Activated T-helper 1 cell treated with Interleukin-2 at 50 U/mL for 16 hours (primary cell): ENCODE measurements at regions not wholly inside any gene's neighbourhood (a gene's known extent, or its start where the extent isn't known, plus 50 kb on each side); places are given as distances from the start of the nearest gene placed in this dataset.

Experiments used
- DNase-seq: peaks from one replicate; pipeline ENCODE4 v3.0.0-alpha.2; 2020; ENCODE audit warnings: low read depth

DNA sequence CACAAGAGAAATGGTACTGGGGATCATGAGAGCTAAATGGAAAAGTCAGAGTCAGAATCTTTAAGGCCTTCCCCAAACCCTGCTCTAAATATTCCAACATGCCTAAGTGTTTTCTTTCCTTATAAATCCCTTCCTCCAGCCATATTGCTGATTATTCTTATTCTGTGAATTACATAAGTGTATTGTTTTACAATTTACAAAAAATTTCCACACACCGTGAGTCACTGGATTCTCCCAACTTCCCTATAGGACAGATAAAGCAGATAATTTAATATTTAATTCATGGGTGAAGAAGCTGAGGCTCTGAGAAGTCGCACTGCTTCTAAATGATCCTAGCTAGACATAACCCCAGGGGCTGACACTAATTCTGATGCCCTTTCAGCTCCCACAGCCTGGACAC is 243.3 kb upstream of the JUN start:
- DNase-seq, result no peak

DNA sequence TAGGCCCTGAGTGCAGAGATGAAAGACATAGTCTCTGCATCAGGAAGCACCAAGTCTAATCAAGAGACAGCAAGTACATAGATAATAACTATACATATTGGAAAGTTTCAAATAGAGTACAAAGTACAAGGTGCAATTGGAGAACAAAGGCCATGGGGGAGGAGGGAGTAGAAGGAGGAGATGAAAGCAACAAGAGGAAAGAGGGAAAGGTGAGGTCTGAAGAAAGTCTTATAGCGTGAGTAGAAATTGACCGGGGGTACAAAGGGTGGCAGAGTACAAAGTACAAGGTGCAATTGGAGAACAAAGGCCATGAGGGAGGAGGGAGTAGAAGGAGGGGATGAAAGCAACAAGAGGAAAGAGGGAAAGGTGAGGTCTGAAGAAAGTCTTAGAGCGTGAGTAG is 244.2 kb upstream of the JUN start:
- no peak for DNase-seq

DNA sequence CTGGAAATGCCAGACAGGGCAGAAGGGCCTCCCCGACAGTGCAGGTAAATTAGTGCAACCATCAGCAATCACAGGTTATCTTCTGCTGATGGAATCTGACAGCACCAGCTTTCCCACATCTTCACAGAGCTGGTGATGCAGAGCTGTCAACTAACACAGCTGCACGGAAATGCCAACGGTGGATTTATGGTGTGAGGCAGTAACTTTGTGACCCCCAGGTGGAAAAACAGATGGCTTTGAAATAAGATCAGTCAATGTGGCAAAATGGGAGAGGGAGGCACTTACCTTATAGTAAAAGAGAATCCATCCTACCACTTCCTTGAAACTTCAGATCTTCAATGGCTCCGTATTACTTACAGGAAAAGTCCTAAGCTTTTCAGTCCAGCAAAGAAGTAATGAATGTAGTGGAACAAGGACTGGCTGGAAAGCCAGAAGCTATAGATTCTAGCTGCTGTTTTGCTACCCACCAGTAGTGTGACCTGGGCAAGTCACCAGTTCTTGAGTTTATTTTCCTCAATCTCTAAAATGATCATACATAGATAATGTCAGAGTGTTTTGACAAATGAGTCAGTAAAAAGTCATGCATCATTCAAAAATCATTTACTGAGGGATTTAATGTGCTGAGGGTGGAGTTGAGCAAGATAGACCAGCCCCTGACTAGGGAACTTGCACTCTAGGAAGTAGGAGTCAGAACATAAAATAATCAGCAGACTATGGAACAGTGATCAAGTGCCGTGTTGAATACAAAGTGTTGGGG is 245.7 kb upstream of the JUN start:
- no peak for DNase-seq

DNA sequence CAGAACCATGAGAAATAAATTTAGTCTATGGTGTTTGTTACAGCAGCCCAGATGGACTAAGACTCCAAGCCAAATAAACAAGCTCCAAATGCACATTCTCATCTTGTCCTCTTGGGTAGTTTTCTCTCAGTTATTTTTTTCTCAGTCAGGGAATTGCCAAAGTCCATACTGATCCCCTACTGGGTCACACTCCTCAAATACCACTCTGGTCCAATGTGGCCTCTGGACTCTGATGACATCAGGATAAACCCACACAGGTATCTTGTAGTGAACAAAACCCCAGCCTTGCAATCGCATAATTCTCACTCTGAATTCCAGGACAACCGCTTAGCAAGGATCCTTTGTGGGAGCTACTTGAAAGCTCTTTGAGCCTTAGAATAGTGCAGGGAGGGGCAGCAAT is 248.4 kb upstream of the JUN start:
- DNase-seq, result no peak

DNA sequence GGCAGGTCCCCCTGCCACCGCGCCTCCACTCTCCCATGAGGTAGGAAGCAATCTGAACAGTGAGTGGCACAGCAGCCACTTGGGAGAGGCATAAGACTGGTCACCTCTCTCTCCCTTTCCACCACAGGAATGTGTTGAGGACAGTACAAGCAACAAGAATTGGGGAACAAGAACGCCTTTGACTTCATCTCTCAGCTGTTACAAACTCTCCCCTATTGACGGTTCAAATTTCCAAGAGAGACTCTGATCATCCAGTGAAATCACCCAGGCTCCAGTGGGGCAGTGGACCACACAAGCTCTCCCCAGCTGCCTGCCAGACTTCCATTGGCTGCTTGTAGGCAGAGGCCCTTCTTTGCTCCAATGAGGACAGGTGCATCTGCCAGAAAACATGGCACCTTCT is 249.9 kb upstream of the JUN start:
- no peak for DNase-seq

DNA sequence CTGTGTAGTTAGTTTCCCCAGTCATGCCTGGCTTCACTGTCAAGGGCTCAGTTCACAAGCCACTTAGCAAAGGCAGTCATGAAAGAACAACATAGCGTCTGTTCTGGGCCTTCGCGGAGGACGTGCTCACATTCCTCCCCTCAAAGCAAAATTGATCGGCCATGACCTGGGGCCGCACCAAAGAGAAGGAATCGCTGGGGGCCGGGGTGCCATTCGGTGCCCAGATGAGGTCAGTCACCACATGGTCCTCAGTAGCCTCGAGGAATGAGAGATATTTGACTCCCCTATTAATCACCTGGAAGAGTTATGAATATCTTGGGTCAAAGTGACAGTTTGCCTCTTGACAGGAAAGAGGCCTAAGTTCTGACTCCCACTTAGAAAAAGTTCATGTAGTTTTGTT is 251.1 kb upstream of the JUN start:
- no peak for DNase-seq

DNA sequence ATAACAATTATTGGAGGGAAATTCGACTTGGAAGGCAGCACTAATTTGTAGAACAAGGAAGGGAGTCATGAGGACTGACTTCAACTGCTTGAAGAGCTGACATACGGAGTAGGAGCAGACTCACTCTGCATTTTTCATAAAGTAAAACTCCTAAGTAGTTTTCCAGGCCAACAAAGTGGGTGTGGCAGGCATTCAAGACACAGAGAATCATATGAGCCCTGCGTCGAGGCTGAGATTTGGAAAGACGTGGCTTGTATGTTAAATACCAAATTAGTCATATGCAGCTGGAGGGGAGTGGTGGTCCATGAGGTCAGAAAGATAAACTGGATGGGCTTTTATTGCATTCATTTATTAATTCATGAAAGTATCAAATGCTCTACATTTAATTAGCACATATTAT is 255.7 kb upstream of the JUN start:
- no peak for DNase-seq

DNA sequence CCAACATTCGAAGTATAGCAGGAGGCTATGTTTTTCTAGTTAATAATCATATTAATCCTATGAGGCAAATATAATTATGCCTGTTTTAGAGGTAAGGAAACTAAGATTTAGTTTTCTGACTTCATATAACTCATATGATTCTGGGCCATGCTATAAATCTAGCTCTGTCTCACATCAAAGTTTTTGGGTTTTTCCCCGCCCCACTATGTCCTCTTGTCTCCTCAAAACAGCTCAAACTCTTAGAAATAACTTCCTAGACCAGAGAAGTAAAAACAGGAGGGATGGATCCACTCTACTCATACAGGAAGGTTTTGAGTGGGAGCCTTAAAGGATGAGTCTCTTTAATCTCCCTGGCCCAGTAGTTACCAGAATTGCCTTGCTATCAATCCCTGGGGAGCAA is 256.4 kb upstream of the FGGY start:
- no peak for DNase-seq

DNA sequence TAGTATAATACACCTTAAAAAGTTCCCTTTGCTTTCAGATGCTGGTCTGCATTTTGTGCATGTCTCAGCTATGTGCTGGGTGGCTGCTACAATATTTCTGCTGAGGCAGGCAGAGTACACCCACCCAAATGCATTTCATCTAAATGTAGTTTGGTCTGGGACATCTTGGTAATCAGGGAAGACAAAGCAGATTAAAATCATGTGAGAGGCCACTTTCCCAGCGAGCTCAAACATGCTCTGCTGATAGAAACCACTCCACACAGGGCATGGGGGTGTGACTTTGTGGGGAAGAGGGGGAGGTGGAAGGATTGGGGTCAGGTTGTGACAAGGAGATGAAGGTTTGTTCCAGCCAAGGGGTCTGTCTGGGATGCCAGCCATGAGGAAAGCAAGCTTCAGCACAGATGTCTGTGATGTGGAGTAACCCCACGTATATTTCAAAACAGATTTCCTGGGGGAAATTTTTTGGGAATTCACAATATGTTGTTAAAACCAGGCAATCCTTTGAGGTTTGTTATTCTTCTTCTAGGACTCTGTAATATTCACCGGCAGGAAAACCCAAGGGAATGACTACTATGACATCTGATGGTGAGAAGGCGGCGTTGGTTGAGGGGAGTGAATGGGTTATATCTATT is 255.1 kb upstream of the FGGY start:
- no peak for DNase-seq

DNA sequence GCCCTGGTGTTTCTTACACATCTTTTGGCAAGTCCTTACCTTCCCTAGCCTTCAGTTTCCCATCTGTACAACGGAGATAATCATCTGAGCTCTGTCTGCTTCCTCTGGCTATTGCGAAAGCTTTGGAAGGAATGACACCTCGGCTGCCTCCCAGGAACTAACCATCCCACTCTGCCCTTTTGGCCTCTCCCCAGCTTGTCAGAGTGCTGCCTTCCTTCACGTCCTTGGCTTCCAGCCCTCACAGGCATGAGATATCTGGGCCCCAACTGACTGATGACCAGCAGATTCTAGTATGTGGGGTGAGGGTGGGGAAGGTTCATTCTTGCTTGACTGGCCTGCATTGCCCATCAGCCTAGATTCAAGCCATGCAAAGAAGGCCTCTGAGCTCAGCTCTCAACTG is 253.1 kb upstream of the FGGY start:
- DNase-seq, result no peak

DNA sequence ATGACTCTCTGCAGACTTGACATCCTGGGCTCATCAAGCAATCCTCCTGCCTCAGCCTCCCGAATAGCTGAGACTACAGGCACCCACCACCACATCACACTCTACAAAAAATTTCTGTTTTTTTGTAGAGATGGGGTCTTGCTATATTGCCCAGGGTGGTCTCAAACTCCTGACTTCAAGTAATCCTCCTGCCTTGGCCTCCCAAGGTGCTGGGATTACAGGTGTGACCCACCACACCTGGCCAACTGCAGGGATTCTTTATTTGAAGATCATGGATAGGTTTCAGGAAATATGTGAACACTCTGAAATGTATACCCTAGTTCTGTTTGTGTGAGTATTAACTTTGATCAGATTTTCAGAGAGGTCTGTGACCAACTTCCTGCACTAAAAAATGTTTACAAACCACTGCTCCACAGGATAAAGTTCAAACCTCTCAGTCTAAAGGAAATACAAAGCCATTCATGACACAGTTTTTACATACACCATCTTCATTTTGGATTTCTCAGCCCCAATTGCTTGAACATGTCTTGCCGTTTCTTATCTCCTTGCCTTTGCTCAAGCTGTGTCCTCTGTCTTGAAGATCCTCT is 252.3 kb upstream of the FGGY start:
- no peak for DNase-seq

DNA sequence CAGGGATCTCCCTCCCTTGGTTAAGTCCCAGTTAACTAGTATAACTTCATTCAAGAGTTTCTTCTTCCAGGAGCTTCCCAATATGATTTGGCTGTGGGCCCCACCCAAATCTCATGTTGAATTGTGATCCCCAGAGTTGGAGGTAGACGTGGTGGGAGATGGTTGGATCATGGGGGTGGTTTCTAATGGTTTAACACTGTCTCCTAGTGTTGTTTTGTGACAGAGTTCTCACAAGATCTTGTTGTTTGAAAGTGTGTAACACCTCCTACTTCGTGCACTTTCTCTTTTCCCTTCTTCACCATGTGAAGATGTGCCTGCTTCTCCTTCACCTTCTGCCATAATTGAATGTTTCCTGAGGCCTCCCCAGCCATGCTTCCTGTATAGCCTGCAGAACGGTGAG is 251.8 kb upstream of the FGGY start:
- no peak for DNase-seq

DNA sequence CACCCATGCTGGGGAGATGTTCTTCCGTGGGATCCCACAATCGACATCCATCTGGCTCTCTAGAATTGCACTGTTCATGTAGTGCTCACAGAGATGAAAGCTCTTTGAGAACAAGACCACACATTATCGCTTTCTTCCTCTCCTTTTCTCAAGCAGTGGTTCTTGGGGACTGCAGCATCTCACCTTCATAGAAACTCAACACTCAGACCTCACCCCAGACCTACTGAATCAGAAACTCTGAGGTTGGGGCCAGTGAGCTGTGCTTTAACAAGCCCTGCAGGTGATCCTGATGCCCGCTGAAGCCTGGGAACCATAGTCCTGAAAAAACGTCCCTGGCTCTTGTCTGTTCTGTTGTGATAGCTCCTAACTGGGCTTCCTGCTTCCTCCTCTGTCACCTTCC is 251.3 kb upstream of the FGGY start:
- no peak for DNase-seq

DNA sequence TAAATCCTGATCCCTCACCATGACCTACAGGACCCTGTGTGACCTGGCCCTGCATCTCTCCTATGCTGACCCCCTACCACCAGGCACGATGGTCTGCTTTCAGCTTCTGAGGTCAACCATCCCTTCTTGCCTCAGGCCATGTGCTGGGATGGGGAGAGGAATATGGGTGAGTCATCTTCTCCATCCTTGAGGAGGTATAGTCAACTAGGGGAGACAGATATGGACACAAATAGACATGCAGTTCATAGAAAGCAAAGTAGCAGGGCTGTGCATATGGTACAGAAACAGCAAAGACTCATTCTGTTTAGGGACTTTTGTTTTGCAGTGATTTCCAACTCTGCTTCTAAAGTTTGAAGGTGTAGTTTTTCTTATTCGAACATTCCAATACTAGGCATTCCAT is 250.8 kb upstream of the FGGY start:
- DNase-seq, result no peak

DNA sequence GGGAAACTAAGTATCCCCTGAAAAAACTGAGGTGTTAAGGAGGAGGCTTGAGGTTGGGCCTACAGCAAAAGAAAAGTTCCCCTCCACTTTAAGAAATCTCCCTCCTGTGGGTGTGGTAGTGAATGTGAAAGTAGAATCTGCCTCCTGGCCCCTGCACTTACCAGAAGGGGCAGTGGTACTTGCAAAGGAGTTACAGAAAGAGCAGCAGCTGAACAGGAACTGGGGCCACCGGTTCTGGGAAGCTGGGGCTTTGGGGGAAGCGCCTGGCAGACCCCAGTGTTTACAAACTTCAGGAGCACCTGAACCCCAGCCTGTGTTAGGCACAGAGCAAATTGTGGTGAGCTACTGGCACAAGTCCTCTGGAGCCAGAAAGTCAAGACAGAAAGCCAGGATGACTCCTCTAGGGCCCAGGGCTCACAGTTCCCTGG is 250.2 kb upstream of the FGGY start:
- DNase-seq, result no peak

DNA sequence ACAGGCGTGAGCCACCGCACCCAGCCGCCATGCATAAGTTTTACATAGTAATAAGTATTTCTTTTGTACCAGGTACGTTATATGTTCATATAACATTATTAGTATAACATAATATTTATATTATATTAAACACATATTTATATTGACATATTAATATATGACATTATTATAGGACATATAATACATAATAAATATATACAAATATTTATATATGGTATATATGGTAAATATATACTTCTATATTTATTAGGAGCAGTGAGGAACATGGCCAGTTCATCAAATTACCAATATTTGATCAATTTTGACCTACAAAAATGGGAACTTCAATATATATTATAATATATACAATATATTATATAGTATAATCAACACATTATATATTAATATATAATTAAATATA is 245.9 kb upstream of the FGGY start:
- DNase-seq, result no peak

DNA sequence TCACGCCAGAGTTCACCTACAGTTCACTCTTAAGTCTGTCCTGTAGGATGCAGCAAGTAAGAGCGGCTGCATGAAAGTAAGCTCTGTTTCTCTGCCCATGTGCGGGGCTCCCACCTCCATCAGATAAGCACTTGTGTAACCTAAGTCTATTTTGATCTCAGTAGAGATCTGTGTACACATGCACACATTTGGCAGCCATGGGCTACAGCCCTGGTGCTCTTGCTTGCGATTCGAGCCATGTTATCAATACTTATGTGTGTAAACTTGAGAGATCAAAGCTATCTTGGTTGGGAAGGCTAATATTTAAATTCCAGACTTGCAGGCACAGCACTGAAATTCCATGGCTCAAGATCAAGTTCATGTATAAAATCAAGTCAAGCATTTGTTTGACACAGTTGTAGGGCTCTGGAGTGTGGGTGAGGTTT is 244.7 kb upstream of the FGGY start:
- no peak for DNase-seq

DNA sequence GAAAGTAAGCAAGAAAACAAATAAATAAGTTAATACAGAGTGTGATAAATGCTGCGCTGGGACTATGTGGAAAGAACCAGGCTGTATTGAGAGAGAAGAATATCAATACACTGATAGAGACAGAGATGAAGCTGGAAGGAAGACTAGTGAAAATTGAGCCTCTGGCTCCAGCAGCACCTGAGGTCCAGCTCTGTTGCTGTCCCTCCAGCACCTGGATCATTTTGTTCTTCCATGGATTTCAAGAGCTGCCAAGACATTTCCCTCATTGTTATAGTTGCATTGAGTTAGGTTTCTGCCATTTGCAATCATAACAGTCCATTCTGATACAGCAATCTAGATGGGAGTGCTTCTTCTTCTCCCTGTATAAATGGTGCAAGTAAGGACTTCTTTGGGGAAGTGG is 242.7 kb upstream of the FGGY start:
- no peak for DNase-seq

DNA sequence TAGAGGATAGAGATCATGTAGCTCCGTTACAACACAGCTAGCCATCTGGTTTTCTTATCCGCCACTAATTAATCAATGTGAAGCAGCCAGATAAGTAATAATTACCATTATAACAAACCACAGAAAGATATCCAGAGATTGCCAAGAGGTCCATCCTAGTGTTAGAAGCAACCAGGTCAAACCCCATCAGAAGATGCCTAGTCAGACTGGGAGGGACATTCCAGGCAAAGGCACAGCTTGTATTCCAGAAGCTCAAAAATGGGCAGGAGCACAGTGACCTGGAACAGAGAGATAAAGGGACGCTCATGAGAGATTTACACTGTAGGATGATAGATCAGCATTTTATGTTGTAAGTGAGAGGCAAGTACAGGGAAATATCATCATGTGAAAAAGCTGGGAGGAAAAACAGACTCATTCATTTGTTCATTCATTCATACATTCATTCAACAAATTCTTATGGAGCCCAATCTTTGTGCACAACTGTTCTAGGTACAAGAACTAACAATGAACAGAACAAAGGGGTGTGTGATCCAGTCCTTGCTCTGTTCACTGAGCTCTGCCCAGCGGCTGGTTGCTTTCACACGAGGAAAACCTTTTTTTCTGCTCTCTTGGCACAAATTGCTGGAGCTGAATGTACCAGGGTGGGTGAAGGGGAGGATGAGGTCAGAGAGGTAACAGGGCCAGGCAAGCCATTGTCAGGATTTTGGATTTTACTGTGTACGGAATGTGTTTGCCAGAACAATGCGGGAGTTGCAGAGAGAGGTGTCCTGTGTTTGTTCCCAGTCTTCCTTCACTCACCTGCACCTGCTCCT is 240.8 kb upstream of the FGGY start:
- DNase-seq, result no peak

DNA sequence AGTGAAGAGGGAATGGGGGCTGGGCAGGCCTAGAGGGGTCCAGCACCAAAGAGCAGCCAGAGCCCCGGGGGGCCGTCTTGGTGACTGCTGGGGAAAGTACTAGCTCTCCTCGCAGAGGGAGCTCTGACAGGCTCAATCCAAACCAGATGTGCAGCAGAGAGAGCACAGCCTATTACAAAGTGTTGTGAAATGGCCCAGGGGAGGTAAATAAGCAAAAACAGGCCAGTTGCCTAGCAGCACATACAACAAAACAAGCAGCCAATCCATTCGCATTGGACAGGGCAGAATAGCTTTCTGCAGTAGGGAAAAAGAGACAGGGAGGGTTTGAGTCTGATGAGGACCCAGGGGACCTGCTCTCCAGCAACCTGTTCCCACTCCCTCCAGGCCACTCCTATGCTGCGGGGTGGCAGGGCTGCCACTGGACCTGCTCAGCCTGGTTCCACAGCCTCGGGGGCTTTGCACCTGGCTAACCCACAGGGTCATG is 239.6 kb upstream of the FGGY start:
- no peak for DNase-seq

DNA sequence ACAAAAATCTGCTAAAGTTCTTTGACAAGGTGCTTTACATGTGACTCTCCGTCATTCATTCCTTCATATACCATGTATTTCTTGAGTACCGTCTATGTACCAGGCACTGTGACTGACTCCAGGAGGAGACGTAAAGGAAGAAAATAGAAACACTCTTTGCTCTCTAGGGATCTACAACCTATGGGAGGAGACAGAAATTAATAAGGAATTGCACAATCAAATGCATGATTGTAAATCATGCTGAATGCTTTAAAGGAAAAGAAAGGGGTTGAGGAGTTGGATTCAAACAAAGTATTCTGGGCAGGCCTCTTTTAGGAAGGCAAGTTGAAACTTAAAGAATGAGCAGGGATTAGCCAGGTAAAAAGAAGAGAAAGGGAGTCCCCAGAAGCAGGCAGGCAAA is 239.1 kb upstream of the FGGY start:
- no peak for DNase-seq

DNA sequence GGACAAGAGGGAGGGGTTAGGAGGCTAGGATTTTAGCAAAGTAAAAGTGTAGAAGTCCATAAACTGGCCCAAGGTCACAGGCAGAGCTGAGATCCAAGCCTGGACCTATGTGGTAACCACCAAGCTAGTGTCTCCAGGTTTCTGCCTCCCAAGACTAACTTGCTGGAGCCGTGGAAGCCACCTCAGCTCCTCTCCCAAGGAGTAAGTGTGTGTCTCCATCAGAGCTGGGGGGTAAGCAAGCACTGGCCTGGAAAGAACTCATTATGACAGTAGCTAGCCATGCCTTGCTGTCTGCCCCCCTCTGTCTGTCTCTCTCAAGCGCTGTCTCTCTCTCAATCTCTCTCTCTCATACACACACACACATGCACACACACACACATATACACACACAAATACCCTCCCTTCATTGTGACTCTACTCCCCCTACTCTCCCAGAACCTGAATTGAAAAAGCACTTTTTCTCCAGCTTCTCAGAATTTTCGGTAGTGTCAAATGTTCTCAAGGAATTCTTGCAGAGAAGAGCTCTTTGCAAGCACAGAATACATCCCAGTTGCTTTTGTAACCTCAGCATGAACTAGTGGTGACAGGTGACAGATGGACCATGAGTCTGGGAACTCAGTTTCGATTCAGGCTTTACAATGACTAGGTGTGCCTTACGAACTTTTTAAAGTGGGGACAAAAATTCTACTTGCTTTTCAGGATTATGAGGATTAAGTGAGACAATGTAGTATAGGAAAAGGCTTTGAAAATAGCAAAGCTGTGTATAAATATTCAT is 238.0 kb upstream of the FGGY start:
- DNase-seq, result no peak
